AML-193 (cell line): ENCODE measurements at regions not wholly inside any gene's neighbourhood (a gene's known extent, or its start where the extent isn't known, plus 50 kb on each side); places are given as distances from the start of the nearest gene placed in this dataset.
"Not testable (repeated sequence)": the region's sequence is repeated elsewhere in the genome, so short reads cannot be mapped to it uniquely, and the experiment has no call there.

Experiments
- DNase-seq, 2 experiments: peaks; one replicate each; lab custom pipeline; 2025; lab: John Stamatoyannopoulos, UW

DNA sequence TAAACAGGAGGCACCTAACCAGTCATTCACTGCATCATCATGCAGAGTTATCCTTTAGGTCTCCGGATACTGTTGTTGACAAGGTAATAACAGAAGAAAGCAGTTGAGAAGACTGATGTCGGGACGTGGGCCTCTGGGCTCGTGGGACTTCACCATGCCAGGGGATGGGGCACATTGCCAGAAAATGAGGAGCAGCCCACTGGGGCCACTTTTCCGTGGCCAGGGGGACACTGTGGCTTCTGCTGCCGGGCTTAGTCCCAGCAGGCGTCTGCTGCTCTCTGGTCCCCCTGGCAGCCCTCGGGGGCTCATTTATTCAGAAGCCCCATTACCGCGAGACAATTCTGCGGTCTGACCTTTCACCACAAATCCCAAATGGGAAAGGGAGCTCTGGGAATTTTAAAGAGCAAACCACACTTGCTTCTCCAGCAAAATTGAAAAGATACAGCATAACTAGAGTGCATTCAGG is 201.2 kb downstream of the DAD1 start:
- DNase-seq: no peak

DNA sequence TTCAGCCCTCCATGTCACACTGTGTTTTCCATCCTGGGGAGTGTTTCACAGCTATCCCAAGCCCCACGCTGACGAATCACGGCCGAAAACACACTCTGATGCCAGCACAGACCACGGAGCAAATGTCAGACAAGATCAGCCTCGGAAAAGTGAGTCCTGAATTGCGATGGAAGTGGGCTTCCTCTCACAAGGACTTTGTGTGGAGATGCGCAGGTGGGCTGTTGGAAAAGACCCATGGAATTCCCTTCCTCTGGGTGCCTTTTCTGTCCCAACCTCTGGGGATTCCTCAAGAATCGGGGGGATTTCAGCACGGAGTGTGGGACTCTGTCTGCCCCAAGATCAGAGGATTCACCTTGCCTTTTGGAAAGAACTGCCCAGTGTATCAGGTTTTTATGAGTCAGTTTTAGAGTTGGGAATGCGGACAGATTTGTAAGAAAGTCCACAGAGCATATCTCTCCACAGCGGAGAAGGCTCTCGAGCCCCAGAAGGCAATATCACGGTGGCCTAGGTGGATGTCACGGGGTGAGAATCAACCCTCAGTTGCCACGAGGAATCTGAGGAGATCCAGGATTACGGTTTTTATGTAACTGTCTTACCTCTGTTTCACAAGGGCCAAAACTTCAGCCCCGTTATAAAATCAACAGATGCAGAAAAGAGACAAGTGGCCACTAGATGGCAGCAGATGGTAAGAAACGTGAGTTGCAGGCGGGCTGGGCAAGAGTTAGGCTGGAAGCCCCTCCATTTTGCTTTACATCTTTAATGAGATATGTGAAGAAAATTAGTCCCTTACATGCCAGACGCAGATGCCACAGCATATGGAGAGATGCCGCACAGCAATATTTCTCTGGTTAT is 201.9 kb downstream of the DAD1 start:
- peak; percentile 65 to 69 for DNase-seq

DNA sequence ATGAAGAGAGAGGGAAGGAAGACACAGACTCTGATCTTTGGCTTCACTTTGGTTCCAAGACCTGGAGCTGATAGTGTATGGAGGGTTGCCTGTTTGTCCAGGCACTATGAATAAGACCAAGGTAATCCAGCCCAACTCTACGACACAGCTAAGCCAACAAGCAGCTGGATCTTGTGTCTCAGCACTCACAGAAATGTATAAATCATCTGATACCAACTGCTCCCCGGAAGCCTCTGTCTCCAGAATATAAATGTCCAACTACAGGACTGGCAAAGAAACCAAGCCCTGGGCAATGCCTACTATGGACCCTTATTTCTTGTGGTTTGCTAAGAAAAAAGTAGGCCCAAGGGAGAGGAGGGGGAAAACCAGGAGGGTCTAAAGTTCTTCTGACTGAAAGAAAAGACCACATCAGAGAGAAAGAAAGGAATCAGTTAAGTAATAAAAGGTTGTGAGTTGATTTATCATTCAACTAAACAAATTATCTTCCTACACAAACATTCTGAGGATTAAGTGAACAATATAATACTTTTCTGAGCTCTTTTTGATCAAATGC is 204.0 kb downstream of the DAD1 start:
- no peak for DNase-seq

DNA sequence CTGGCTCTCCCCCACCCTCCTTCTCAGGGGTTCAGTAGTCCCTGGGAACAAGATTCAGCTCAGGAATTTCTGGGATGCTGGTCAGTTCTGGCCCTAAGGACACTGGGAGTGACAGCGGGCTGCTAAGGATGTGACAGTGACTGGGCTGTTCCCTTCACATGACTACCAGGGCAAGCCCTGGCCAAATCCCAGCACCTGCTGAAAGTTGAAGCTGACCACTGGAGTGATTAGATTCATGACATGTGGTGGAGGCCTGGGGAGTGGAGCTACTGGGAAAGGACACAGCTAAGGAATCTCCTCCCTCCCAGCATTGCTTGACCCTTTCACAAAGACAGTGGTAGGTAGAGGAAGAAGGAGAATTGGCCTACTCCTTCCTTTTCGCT is 204.9 kb downstream of the DAD1 start:
- DNase-seq: no peak

DNA sequence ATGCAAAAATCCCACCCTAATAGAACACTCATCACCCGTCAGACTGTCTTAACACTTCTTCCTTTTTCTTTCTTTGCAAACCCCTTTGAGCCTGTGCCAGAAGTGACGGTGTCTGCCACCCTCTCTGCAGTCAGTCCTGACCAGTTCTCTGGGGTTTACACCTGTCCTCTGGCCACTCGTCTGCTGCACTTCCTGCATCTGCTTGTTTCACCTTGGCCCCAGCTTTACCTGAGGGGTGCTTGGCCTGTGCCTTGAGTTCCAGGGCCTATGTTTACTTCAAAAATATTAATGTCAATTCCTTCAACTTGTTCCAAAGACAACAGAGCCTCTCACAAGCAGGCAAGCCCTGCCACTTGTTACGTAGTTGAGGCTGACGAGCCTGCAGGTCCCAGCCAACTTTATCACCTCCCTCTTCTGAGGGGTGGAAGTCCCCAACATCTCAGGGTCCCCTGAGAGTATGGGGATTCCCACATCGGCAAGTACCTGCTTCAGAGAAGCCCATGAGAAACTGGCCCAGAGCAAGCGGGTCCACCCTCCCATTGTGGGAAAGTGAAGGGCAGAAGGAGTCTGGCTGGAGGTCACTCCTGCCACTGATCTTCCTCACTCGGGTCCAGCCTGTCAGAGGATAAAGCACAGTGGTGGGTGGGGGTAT is 205.4 kb downstream of the DAD1 start:
- no peak for DNase-seq

DNA sequence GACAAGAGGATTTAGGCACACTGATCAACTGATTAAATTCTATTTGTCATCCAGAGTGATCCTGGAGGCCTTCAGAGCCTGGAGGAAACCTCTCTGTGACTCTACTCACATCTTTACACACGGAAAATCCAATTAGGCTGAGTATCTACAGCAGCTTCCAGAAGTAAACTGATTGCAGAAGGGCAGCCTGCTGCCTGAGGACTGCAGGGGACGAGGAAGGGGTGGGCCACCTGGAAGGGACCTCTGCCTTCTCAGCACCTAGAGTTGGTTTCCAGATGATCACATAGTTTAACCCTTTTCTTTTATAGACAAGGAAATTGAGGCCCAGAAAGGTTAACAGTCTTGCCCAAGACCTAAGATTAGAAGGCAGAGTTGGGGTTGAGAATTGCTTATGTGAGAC is 206.1 kb downstream of the DAD1 start:
- no peak for DNase-seq

DNA sequence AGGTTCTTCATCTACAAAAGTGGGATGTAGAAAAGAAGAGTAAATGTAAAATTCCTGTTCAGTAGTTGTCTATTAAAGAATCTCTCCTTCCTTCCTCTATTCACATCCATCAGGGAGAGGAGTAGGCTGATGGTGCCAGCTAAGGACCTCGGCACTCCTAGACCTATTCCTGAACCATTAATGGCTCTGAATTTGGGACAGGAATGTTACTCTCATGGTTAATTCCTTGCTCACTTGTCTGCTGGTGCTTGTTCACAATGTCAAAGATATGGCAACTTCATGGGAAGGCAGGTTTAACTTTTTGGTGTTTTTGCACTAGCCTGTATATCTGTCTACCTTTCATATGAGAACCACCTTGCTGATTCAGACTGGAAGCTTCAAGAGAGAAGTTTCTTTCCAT is 206.6 kb downstream of the DAD1 start:
- no peak for DNase-seq

DNA sequence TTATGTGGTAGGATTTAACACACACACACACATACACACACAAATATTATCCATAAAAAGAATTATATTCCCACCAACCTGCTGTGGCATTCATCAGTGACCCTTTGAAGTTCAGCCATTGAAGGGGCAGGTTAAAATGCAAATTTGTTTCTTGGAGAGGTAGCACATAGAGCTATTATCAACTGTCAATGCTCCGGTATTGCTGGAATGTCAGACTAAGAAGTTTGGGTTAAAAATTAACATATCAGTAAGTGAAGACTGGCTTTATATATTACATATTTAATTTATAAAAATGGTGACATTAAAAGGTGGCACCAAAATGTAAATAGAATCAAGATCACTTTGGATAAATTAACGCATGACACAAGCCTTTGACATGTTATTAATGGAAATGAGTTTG is 207.3 kb downstream of the DAD1 start:
- no peak for DNase-seq

DNA sequence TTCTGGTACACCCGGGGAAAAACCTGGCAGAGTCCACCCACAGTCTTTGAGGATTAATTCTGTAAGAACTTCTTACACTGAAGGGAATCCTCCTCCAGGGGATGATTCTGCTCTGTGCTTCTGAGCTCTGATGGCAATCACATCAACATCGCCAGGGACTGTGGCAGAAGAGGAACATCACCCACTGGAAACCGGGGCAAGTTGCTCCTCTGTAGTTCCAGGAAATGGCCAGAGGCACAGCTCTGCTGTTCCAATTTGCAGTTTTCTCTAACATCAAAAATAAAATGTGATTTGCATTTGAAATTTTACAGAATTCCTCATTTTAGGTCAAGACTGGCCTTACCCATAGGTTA is 207.6 kb downstream of the DAD1 start:
- DNase-seq: peak in 1 of 2 experiments; percentile 2

DNA sequence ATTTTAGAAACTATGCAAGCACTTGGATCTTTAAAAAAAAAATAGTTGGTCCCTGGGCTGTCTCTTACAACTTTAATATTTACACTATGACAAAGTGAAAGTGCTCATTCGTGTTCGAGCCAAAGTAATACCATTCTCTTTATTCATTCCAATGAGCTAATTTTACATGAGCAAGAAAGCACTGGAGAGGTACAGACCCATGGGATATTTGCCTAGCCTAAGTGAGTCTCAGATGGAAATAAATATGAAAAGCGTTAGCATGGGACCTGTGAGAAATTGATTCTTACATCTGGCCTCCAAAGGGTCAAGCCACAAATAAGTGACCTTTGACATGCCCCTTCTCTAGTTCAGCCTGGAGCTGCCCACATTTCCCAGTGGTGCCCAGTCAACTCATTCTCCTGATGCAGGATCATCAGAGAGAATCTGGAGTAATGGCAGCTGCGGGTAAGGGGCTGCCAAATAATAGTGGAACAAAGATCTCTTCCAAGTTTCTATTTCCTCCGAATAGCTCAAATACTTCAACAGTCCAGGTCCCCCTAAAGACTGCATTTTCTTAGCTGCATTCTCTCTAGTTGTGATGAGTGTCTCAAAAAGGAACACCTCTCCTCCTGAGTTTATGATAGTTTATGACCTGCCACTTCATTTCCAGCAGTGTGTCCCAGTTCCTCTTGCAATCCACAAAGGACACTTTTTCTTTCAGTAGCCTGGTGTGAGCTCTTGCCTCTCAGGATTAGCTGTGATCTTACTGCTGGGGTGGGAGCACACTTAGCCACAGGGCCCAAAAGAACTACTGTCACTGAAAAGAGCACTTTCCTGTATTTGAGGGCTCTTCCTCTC is 208.2 kb downstream of the DAD1 start:
- DNase-seq: no peak

DNA sequence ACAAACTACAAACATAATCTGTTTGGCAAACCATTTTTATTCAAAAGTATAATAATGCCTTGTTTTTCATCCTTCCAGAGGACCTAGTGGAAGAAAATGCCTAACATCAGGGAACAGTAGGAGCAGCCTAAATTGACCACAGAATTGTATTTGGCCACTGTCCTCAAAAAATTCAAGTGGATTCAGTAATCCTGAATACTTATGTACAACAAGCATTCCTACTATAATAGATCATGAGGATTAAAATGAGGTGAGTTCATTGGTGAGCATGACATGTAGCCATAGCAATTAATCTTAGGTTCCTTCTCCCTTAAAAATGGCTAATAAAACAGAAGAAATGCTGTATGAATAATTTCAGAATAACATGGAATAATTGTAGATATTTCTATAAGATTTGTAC is 209.3 kb downstream of the DAD1 start:
- no peak for DNase-seq

DNA sequence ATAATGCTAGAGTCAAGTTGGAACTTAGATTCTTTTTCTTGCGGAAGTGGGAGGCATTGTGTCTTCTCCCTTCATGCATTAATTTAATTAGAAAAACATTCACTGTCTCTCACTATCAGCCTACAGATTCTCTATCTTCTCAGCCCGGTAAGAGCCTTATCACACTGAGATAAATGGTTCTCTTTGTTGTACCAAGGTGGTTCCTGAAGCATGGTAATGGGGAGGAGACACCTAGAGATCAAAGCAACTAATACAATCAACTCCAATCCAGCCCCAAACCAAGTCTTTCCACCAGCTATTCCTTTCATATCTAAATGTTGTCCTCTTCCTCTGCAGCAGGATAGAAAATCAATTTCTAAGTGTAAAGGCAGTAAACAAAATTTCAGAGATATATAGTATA is 210.8 kb downstream of the DAD1 start:
- DNase-seq: no peak

DNA sequence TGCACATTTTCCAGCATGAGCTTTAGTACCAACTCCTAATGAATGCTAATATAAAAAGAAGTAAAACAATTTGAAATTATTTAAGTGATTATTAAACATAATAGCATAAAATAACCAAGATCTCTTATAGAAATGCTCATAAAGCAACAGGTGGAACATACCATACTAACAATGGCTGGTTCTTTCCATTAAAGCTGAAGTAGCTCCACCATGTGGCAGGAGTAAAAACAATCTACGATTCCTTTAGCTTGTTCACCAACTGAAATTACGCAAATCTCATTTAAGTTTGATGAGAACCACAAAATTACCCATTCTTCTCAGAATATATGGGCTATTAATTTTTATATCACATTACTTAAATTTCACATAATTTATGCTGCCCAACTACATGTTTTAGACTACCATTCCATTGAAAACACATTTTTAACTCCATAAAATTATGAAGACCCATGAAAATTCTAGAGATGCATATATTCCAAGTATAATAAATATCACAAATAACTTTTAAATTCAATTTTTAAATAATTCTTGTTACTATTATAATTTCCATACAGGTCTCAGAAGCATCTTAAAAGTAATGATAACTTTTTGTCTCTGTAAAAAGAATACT is 213.6 kb downstream of the DAD1 start:
- DNase-seq: peak; percentile 73 to 78

DNA sequence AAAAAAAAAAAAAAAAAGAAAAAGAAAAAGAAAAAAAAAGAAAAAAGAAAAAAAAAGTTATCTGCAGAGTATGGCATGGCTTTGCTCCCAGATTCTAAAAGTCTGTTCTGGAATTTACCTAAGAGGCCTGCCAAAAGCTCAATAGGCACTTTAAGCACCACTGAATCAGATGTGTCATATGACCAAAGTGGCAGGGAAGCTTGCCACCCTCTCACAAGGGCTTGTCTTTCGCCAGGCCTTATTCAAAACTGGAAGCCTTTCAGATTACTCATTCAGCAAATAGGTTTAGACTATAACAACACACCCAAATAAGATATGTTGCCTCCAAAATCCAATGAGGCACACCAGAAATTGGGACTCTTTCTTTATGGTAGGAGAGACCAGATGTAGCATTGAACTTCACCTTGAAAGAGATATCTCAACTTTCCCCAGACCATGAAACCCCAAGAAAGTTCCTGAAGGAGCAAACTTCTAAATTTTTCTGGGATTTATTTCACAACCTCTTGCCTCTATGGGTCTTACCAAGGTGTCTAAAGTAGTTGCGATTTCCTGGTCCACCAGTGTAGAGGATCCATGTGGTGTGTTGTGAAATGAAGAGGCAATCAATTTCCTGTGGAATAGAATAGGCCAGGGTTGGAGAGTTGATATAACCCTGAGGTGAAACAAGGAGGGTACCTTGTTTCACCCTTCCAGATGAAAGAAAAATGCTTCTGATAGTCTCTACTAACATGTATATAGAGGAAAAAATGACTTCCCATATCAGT is 218.8 kb downstream of the DAD1 start:
- DNase-seq: no peak

DNA sequence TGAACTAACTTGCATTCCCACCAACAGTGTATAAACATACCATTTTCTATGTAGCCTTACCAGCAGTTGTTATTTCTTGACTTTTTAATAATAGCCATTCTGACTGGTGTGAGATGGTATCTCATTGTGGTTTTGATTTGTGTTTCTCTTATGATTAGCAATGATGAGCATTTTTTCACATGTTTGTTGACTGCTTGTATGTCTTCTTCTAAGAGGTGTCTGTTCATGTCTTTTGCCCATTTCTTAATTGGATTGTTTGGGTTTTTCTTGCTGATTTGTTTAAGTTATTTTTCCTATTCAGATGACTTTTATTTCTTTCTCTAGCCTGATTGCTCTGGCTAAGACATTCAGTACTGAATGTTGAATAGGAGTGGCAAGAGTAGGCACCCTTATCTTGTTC is 230.3 kb downstream of the DAD1 start:
- no peak for DNase-seq

DNA sequence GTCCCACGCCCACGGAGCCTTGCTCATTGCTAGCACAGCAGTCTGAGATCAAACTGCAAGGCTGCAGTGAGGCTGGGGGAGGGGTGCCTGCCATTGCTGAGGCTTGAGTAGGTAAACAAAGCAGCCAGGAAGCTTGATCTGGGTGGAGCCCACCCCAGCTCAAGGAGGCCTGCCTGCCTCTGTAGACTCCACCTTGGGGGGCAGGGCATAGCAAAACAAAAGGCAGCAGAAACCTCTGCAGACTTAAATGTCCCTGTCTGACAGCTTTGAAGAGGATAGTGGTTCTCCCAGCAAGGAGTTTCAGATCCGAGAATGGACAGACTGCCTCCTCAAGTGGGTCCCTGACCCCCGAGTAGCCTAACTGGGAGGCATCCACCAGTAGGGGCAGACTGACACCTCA is 239.7 kb downstream of the DAD1 start:
- DNase-seq: not testable (repeated sequence)

DNA sequence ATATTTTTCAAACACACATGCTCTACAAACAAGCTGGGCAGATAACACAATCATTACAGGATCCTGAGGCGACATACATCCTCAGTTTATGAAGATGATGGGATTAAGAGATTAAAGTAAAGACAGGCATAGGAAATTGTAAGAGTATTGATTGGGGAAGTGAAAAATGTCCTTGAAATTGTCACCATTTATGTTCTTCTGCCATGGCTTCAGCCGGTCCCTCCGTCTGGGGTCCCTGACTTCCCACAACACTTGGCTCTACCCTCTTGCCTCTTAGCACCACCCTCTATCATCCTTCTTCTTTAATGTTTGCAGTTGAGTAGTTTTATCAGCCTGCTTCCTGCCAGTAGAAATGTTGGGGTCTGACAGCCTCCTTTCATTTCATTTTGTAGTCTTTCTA is 244.4 kb downstream of the DAD1 start:
- DNase-seq: no peak

DNA sequence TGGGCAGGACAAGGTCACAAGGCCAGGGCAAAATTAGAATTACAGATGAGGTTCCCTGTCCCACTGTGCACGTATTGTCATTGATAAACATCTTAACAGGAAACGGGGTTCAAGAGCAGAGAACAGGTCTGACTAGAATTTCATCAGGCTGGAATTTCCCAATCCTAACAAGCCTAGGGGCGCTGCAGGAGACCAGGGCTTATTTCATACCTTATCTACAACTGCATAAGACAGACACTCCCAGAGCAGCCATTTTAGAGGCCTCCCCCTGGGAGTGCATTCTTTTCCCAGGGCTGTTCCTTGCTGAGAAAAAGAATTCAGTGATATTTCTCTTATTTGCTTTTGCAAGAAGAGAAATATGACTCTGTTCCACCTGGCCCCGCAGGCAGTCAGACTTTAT is 244.8 kb downstream of the DAD1 start:
- DNase-seq: not testable (repeated sequence)

DNA sequence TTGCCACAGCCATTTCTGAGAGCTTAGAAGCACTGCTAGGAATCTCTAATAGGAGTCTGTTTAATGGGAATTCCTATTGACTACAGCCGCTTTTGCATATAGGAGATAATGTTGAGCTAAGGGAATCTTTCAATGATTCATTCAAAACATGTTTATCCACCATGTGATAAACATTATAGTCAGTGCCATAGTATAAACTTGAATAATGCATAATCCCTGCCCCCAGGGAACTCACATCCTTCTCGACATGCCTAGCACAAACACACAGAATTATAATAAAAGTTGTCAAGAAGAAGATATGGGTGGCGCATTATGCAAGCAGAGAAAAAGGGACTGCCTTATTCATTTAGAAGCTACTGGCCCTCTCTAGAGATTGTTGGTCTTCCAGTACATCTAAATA is 248.0 kb downstream of the DAD1 start:
- DNase-seq: no peak

DNA sequence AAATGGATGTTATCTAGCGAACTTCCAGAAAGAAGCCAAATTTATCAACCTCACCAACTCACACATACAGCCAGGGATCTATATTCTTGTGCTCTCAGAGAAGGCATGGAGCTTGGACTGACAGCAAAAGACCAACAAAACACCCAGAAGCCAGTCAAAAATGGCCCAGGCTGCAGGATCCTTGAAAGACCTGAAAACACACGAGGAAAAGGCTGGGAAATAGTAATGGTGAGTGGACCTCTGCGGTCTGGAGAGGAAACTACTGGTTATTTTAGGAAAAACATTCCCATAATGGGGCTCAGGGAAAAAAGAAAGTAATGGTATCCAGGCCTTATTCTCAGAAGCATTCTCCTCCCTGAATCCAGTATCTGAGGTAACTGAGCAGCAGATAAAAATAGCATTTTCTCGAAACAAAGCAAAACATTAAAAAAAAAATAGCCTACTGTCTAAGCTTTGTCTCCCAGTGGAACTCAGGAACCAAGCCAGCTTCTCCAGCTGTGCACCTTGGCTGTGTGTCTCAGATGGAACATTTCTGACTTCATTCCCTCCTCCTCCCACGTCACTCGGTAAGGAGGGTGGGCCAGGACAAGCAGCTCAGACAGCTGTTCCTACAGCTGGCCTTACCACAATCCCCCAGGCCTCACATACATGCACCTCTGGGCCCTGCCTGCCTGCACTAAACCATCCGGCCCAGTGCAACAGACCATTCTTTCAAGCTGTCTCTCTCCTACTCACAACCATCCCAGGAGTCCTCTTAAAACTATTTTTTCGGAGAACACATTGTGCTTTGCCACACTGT is 249.9 kb downstream of the DAD1 start:
- no peak for DNase-seq
